G401 (cell line): ENCODE measurements at regions not wholly inside any gene's neighbourhood (a gene's known extent, or its start where the extent isn't known, plus 50 kb on each side); places are given as distances from the start of the nearest gene placed in this dataset.
A peak's percentile ranks its signal among the peaks of the same experiment; 100 is the strongest.

Experiments
- DNase-seq: peaks from one replicate; pipeline ENCODE4 v3.0.0-alpha.2; 2015; ENCODE audit warnings: low spot score
- in situ Hi-C: cut with HindIII; loops from 2 replicates; pipeline ENCODE4 v1.10.0; 2016; ENCODE audit warnings: low sequenced_read_pairs, mixed read lengths

- DNase-seq = no peak
- in situ Hi-C loops = no loop called here
Observed at GRCh38 chr19:28836421-28836820, 376.5 kb downstream of the UQCRFS1 start.

DNA sequence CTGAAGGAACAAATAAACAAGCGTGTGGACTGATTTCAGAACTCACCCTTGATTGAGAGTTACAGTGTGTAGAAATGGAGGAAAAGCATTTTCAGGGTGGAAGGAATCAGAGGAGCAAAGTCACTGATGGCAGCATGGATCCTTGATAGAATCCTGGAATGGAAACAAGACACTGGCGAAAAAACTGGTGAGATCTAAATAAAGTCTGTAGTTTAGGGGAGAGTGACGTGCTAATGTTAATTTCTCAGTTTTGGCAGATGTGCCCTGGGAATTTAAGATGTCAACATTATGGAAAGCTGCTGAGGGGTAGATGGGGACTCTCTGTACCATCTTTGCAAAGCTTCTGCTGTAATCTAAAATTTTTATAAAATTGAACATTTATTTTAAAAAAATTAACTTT is 378.0 kb downstream of the UQCRFS1 start:
- in situ Hi-C loops = no loop called here
- no peak for DNase-seq

DNA sequence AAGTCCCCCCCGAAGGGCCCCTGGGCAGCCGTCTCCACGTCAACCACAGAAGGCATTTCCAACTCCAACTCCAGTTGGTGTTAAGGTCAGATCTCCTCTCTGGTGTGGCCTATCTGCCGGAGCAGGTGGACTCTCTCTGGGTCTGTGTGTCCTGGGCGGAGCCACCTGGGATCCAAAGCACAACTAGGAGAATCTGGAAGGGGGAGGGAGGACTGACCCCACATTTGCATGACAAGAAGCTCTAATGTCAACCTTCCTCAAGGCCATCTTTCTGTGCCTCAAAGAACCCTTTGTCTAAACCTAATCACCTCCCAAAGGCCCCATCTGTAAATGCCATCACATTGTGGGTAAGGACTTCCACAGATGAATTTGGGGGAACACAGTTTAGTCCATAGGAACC is 381.5 kb downstream of the UQCRFS1 start:
- DNase-seq = no peak
- in situ Hi-C loops = no loop called here

- peak; percentile 1 for DNase-seq
- in situ Hi-C loops = no loop called here
Observed at GRCh38 chr19:28829762-28830161, 383.2 kb downstream of the UQCRFS1 start.

GRCh38 chr19:28829359-28829758 is 383.6 kb downstream of the UQCRFS1 start:
- DNase-seq = no peak
- in situ Hi-C loops = no loop called here

GRCh38 chr19:28828276-28828870 is 384.6 kb downstream of the UQCRFS1 start:
- in situ Hi-C loops = no loop called here
- DNase-seq = no peak

- DNase-seq = no peak
- in situ Hi-C loops = no loop called here
Observed at GRCh38 chr19:28827382-28827781, 385.6 kb downstream of the UQCRFS1 start.

GRCh38 chr19:28823338-28823961 is 389.5 kb downstream of the UQCRFS1 start:
- in situ Hi-C loops = no loop called here
- no peak for DNase-seq

GRCh38 chr19:28820289-28820688 is 392.7 kb downstream of the UQCRFS1 start:
- in situ Hi-C loops = no loop called here
- DNase-seq = no peak

GRCh38 chr19:28815257-28815656 is 397.7 kb downstream of the UQCRFS1 start:
- DNase-seq = no peak
- in situ Hi-C loops = no loop called here

- in situ Hi-C loops = no loop called here
- no peak for DNase-seq
Observed at GRCh38 chr19:28794301-28794700, 418.6 kb downstream of the UQCRFS1 start.

DNA sequence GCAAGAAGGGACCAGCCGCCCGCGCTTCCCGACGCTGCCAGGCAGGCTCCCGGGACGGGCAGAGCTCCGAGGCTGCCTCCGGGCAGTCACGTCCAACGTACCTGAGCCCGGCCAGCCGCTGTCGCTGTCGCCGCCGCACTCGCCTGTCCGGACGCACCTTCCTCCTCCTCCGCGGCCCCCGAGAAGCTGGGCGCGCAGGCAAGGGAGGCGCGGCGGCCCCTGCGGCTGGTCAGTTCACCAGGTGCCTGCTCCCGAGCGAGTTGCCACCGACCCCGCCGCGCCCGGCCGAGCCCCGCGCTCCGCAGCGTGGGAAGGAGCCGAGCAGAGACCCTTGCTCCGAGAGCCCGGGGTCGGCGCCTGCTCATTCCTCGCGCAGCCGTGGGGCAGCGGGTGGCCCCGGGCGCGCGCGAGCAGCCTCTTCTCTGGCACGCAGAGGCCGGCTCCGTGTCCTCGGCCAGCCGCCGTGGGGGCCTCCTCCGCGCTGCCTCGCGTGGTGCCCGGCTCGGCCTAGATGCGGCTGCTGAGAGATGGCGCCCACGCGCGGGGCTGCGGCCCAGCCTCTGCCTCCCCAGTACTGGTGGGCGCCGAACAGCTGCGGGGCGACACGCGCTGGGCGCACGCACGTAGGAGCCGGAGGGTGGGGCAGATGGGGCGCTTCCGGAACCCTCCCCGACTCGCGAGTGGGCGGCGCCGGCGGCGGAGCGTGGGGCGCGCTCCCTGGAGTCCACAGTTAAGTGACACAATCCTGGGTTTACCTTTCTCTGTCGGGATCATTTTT is 419.4 kb downstream of the UQCRFS1 start:
- in situ Hi-C loops = no loop called here
- no peak for DNase-seq

- in situ Hi-C loops = no loop called here
- DNase-seq = no peak
Observed at GRCh38 chr19:28785971-28786370, 427.0 kb downstream of the UQCRFS1 start.

- in situ Hi-C loops = no loop called here
Observed at GRCh38 chr19:28764066-28764465, 448.9 kb downstream of the UQCRFS1 start.

GRCh38 chr19:28746478-28746877 is 466.5 kb downstream of the UQCRFS1 start:
- in situ Hi-C loops = no loop called here
- no peak for DNase-seq

More at GRCh38 chr19:28764066-28764465, 448.9 kb downstream of the UQCRFS1 start:
- DNase-seq = no peak

DNA sequence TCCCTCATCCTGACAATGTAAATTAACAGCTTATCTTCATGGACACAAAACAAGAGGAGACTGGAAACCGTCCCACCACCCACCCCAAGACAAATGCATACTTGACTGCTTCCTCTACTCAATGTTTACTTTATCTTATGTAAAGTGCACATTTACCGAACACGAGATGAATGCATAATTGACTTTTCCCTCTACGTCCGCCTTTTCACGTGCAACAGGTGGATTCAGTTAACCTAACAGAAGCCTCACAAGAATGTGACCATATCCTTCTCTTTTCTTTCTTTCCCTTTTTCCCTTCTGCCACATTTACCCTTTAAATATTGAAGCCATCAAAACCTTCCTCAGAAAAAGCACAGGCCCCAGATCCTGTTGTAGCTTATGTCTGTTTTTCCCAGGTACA is 468.0 kb downstream of the UQCRFS1 start:
- in situ Hi-C loops = no loop called here
- DNase-seq = no peak

DNA sequence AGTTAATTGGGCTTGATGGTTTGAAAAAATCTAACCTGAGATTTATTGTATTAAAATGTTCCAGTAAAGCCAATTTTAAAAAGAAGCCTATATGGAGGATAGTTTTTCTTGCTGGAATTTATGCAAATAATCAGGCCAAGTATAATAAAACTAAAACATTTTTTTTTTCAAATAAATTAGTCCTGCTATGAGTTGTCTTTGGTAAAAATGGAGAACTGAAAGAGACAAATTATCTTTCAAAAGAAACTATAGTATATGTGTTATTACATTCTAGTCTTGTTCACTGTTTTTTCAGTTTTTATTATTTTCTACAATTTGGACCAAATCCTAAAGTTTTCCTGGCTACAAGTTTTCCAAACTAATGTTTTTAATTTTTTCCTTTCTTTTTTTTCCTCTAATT is 468.9 kb downstream of the UQCRFS1 start:
- in situ Hi-C loops = no loop called here
- DNase-seq = no peak

- peak; percentile 33 for DNase-seq
Observed at GRCh38 chr19:28737021-28737895, 475.7 kb downstream of the UQCRFS1 start.

GRCh38 chr19:28736528-28736927 is 476.4 kb downstream of the UQCRFS1 start:
- in situ Hi-C loops = no loop called here
- DNase-seq = no peak

More at GRCh38 chr19:28737021-28737895, 475.7 kb downstream of the UQCRFS1 start:
- in situ Hi-C loops = no loop called here

DNA sequence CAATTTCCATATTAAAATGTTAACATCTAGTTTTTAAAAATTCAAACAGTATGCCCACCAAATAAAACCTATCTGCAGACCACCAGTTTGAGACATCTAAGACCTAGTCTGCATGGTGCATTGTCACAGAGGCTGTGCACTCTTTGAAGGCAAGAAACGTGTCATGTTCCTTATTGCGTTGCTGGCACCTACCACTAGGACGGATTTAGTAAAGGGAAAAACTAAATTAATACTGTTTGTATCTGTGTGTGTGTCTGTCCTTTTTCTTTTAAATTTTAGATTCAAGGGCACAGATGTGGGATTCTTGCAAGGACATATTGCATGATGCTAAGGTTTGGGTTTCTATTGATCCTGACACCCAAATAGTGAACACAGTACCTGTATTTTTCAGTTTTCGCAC is 481.4 kb downstream of the UQCRFS1 start:
- no peak for DNase-seq
- in situ Hi-C loops = no loop called here
